Stimulated activated CD8-positive, alpha-beta memory T cell treated with anti-CD3 and anti-CD28 coated beads, Interleukin-12 subunit alpha, Interleukin-12 subunit beta, amount 100 ng/mL, for 24 hours (primary cell): ENCODE measurements at regions not wholly inside any gene's neighbourhood (a gene's known extent, or its start where the extent isn't known, plus 50 kb on each side); places are given as distances from the start of the nearest gene placed in this dataset.

Experiments
- DNase-seq: peaks from one replicate; pipeline ENCODE4 v3.0.0-alpha.2; 2020; ENCODE audit errors: extremely low read depth

GRCh38 chr18:78838183-78838582 is 141.4 kb upstream of the SALL3 start:
- no peak for DNase-seq

- no peak for DNase-seq
These were observed 130.6 kb upstream of the SALL3 start for GRCh38 chr18:78849046-78849445.

GRCh38 chr18:78849458-78849857 is 130.2 kb upstream of the SALL3 start:
- no peak for DNase-seq

GRCh38 chr18:78853341-78853740 is 126.3 kb upstream of the SALL3 start:
- no peak for DNase-seq

GRCh38 chr18:78855188-78855587 is 124.4 kb upstream of the SALL3 start:
- DNase-seq: no peak

GRCh38 chr18:78856569-78857313 is 122.9 kb upstream of the SALL3 start:
- no peak for DNase-seq

- no peak for DNase-seq
These were observed 122.1 kb upstream of the SALL3 start for GRCh38 chr18:78857314-78858150.

GRCh38 chr18:78859686-78860085 is 119.9 kb upstream of the SALL3 start:
- no peak for DNase-seq

- DNase-seq: no peak
These were observed 119.5 kb upstream of the SALL3 start for GRCh38 chr18:78860117-78860516.

- no peak for DNase-seq
These were observed 118.5 kb upstream of the SALL3 start for GRCh38 chr18:78861116-78861515.

- DNase-seq: no peak
These were observed 117.9 kb upstream of the SALL3 start for GRCh38 chr18:78861706-78862105.

GRCh38 chr18:78862395-78862794 is 117.2 kb upstream of the SALL3 start:
- DNase-seq: no peak

GRCh38 chr18:78865056-78865598 is 114.5 kb upstream of the SALL3 start:
- no peak for DNase-seq

- no peak for DNase-seq
These were observed 113.8 kb upstream of the SALL3 start for GRCh38 chr18:78865771-78866310.

GRCh38 chr18:78867131-78867530 is 112.5 kb upstream of the SALL3 start:
- no peak for DNase-seq

GRCh38 chr18:78868330-78869316 is 111.0 kb upstream of the SALL3 start:
- DNase-seq: no peak

- DNase-seq: no peak
These were observed 108.0 kb upstream of the SALL3 start for GRCh38 chr18:78871618-78872017.

GRCh38 chr18:78873926-78874500 is 105.6 kb upstream of the SALL3 start:
- no peak for DNase-seq

- DNase-seq: no peak
These were observed 104.4 kb upstream of the SALL3 start for GRCh38 chr18:78875016-78875777.
